Right lobe of liver (tissue), 6 donors: ENCODE measurements at regions not wholly inside any gene's neighbourhood (a gene's known extent, or its start where the extent isn't known, plus 50 kb on each side); places are given as distances from the start of the nearest gene placed in this dataset.

Experiments
- ATAC-seq, 4 donors: fragments of 200-7000 bp; cut with Tn5 transposase; one replicate each; pipeline ENCODE4 v1.9.1; 2020; ENCODE audit warnings: mild to moderate bottlenecking in 4 of 4, moderate library complexity in 4 of 4
- DNase-seq, 3 donors: peaks; one replicate each; pipeline ENCODE4 v3.0.0-alpha.2; 2020
- H3K27ac ChIP-seq, 3 donors: fragments of 200-600 bp; one replicate each; pipeline ENCODE4 v1.8.0; 2022
- H3K27me3 ChIP-seq, 2 donors: fragments of 200-600 bp; one replicate each; pipeline ENCODE4 v1.8.0; 2022
- H3K36me3 ChIP-seq, 4 donors: fragments of 200-600 bp; sonication (generic) in 1 of 4; one replicate each; pipeline versions ENCODE4 v1.5.1 to v1.8.0; 2017 to 2022; ENCODE audit warnings: control low read depth in 1 of 4
- H3K4me1 ChIP-seq, 4 donors: fragments of 200-600 bp; sonication (generic) in 1 of 4; one replicate each; pipeline versions ENCODE4 v1.5.1 to v1.8.0; 2017 to 2022; ENCODE audit warnings: control low read depth in 1 of 4
- H3K4me3 ChIP-seq, 3 donors: fragments of 200-600 bp; one replicate each; pipeline ENCODE4 v1.8.0; 2022
- H3K9me3 ChIP-seq, 4 donors: fragments of 200-600 bp; sonication (generic) in 1 of 4; one replicate each; pipeline versions ENCODE4 v1.5.1 to v1.8.0; 2017 to 2022; ENCODE audit warnings: control low read depth in 1 of 4
- CTCF ChIP-seq, 4 donors: fragments of 200-600 bp in 3 of 4; fragments of 450-650 bp in 1 of 4; IDR thresholded peaks; one replicate each; pipeline versions ENCODE4 v1.5.1 to v1.8.0; 2016 to 2022; ENCODE audit warnings: antibody characterized with exemption in 4 of 4, mild to moderate bottlenecking in 2 of 4
- POLR2A ChIP-seq: fragments of 450-650 bp; IDR thresholded peaks from one replicate; pipeline ENCODE4 v1.6.1; 2017; ENCODE audit warnings: antibody characterized with exemption, mild to moderate bottlenecking
- WGBS: methylation state at CpG from one replicate; pipeline ENCODE4 v1.1.6; 2018; ENCODE audit warnings: low coverage, low lambda C conversion rate; ENCODE audit not compliant: insufficient coverage; ENCODE audit errors: missing lambda C conversion rate; 5-methylcytosine and 5-hydroxymethylcytosine counted together
- intact Hi-C, 2 donors: fragments of 100-400 bp; cut with DNase I; formaldehyde crosslinking; loops; one replicate each; pipeline versions ENCODE4 v1.11.2 to v1.14.1; 2022
- donor health status: DM: no; HTN: yes; CAD: no.
- donor health status: DM: no; HTN: no; CAD: no.
- donor health status: DM: no; HTN: no; CAD: no.
- donor health status: DM: no; HTN: yes; CAD: no.
- donor health status: DM: no; HTN: yes; CAD: no.

GRCh38 chr10:4546500-4546899 lies 279.5 kb upstream of the AKR1E2 start:
- ATAC-seq: no peak
- Histone ChIP-seq H3K4me3 (no peak overlapping the region), H3K27ac (no peak overlapping the region), H3K9me3 (no peaks in the 10 kb centered on the region), H3K27me3 (no peaks in the 10 kb centered on the region), H3K36me3 (no peaks in the 10 kb centered on the region), H3K4me1 (no peaks in the 10 kb centered on the region)
- WGBS: 32% methylated on average over 7 of the region's 7 CpGs
- TF ChIP-seq POLR2A (no peak), CTCF (IDR thresholded peaks at IDR 0.05) (no peak)
- DNase-seq: no peak
- intact Hi-C loops: no loop called here

- Histone ChIP-seq H3K27me3 (no peaks in the 10 kb centered on the region), H3K36me3 (no peaks in the 10 kb centered on the region), H3K4me1 (no peaks in the 10 kb centered on the region), H3K9me3 (no peaks in the 10 kb centered on the region), H3K4me3 (no peak overlapping the region), H3K27ac (no peak overlapping the region)
- intact Hi-C loops: no loop called here
- ATAC-seq: no peak
- 39% methylated on average over 7 of the region's 7 CpGs for WGBS
- DNase-seq: no peak
- TF ChIP-seq CTCF (IDR thresholded peaks at IDR 0.05): no peak
- TF ChIP-seq POLR2A: no peak
Measured at GRCh38 chr10:4545062-4545461, 280.9 kb upstream of the AKR1E2 start.

GRCh38 chr10:4543938-4544533 lies 282.0 kb upstream of the AKR1E2 start:
- H3K27me3 ChIP-seq: no peaks in the 10 kb centered on the region
- no peaks in the 10 kb centered on the region for H3K4me1 ChIP-seq
- no peak overlapping the region for H3K4me3 ChIP-seq
- TF ChIP-seq POLR2A (no peak), CTCF (IDR thresholded peaks at IDR 0.05) (no peak)
- DNase-seq (no peak), ATAC-seq (no peak)
- WGBS: 59% methylated on average over 7 of the region's 7 CpGs
- no peak overlapping the region for H3K27ac ChIP-seq
- no peaks in the 10 kb centered on the region for H3K9me3 ChIP-seq
- no peaks in the 10 kb centered on the region for H3K36me3 ChIP-seq
- intact Hi-C loops: no loop called here

GRCh38 chr10:4541292-4541691 lies 284.7 kb upstream of the AKR1E2 start:
- Histone ChIP-seq H3K9me3 (no peaks in the 10 kb centered on the region), H3K36me3 (no peaks in the 10 kb centered on the region), H3K4me3 (no peak overlapping the region), H3K27me3 (no peaks in the 10 kb centered on the region), H3K4me1 (no peaks in the 10 kb centered on the region), H3K27ac (no peak overlapping the region)
- ATAC-seq (peak in 1 of 4 donors; percentile 85), DNase-seq (no peak)
- intact Hi-C loops: no loop called here
- TF ChIP-seq CTCF (IDR thresholded peaks at IDR 0.05) (no peak), POLR2A (no peak)

GRCh38 chr10:4538016-4538415 lies 288.0 kb upstream of the AKR1E2 start:
- intact Hi-C loops: no loop called here
- H3K4me1 ChIP-seq: no peaks in the 10 kb centered on the region
- no peaks in the 10 kb centered on the region for H3K9me3 ChIP-seq
- no peaks in the 10 kb centered on the region for H3K27me3 ChIP-seq
- no peak overlapping the region for H3K4me3 ChIP-seq
- ATAC-seq (no peak), DNase-seq (no peak)
- H3K36me3 ChIP-seq: no peaks in the 10 kb centered on the region
- 54% methylated on average over 4 of the region's 4 CpGs for WGBS
- TF ChIP-seq POLR2A (no peak), CTCF (IDR thresholded peaks at IDR 0.05) (no peak)
- no peak overlapping the region for H3K27ac ChIP-seq
